ENCODE measurements at regions not wholly inside any gene's neighbourhood (a gene's known extent, or its start where the extent isn't known, plus 50 kb on each side); places are given as distances from the start of the nearest gene placed in this dataset.

DNA sequence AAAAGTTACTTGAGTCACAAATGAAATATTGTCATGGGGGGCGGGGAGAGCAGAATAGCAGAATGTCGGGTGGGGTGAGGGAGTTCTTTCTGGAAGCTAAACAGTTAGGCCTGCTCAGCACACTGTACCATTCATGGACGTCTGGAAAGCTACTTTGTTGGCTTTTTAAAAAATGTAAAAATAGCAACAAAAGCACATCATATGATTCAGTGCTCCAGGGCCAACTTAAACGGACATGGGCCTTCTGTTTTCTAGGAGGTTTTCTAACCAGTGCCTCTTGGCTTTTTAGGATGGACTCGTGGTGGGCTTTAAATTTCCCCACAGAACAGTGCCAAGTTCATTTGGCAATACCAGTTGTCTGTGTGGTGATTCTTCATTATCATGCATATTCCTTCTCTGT, 57.4 kb upstream of the CLCN4 start:
- TF ChIP-seq, protein P1, sequence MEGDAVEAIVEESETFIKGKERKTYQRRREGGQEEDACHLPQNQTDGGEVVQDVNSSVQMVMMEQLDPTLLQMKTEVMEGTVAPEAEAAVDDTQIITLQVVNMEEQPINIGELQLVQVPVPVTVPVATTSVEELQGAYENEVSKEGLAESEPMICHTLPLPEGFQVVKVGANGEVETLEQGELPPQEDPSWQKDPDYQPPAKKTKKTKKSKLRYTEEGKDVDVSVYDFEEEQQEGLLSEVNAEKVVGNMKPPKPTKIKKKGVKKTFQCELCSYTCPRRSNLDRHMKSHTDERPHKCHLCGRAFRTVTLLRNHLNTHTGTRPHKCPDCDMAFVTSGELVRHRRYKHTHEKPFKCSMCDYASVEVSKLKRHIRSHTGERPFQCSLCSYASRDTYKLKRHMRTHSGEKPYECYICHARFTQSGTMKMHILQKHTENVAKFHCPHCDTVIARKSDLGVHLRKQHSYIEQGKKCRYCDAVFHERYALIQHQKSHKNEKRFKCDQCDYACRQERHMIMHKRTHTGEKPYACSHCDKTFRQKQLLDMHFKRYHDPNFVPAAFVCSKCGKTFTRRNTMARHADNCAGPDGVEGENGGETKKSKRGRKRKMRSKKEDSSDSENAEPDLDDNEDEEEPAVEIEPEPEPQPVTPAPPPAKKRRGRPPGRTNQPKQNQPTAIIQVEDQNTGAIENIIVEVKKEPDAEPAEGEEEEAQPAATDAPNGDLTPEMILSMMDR (IDR thresholded peaks at IDR 0.05) = no peak
- no peak for TF ChIP-seq POLR2A (IDR thresholded peaks at IDR 0.05)

Measured in heart left ventricle (tissue), 13 donors.